ENCODE measurements at regions not wholly inside any gene's neighbourhood (a gene's known extent, or its start where the extent isn't known, plus 50 kb on each side); places are given as distances from the start of the nearest gene placed in this dataset.
"Not testable (repeated sequence)": the region's sequence is repeated elsewhere in the genome, so short reads cannot be mapped to it uniquely, and the experiment has no call there.

DNA sequence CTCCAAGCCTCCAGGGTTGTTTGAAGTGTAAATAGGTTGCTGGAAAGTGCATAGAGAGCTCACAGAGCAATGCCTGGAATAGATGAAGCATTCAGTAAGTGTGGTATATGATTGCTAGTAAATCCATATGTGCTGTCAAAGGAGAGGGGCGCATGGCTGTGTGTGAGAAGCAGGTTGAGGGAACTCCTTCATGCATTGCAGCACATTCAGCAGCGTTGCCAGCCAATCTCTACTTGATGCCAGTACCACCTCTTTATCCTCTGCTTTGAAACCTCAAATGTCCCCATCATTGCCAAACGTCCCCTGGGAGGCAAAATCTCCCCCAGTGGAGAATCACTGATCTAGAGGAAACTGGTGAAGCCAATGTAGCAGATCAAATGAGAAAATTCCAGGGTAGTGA, 82.7 kb upstream of the RALGAPA2 start:
- DNase-seq (ENCODE audit: low spot score) = no peak

- DNase-seq (ENCODE audit: low spot score) = no peak
Observed at GRCh38 chr20:20793591-20793990, 81.1 kb upstream of the RALGAPA2 start.

- DNase-seq (ENCODE audit: low spot score) = no peak
Observed at GRCh38 chr20:20791664-20792568, 79.5 kb upstream of the RALGAPA2 start.

DNA sequence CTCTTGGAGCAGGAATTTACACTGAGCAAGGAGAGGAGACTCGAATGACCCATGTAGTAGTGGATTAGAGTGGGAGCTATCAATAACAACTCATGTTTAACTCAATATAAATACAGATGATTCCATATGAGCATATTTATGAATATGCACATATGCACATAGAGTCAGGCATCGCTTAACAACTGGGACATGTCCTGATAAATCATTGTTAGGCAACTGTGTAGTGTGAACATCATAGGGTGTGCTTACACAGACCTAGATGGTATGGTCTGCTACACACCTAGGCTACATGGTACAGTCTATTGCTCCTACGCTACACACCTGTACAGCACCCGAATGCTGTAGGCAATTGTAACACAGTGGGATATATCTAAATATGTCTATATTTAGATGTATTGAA, 75.9 kb upstream of the RALGAPA2 start:
- no peak for DNase-seq (ENCODE audit: low spot score)

- DNase-seq (ENCODE audit: low spot score) = no peak
Observed at GRCh38 chr20:20786428-20786827, 74.0 kb upstream of the RALGAPA2 start.

DNA sequence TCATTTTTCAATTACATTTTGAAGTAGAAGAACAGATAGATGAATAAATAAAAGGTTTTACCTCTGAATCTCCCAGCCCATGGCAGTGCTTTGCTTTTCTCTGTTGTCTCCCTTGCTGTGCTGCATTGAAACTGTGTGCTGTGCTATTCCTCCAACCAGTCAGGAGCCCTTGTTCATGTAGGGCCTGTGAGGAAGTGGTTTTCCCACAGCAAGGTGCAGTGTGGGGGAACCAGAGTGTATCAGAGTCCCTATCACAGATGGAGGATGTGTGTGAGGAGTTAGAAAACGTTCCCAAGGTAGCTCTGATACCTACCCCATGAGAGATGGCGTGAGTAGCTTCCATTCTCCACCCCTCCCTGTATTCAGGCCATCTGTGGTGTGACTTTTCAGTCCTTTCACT, 72.8 kb upstream of the RALGAPA2 start:
- DNase-seq (ENCODE audit: low spot score) = no peak

DNA sequence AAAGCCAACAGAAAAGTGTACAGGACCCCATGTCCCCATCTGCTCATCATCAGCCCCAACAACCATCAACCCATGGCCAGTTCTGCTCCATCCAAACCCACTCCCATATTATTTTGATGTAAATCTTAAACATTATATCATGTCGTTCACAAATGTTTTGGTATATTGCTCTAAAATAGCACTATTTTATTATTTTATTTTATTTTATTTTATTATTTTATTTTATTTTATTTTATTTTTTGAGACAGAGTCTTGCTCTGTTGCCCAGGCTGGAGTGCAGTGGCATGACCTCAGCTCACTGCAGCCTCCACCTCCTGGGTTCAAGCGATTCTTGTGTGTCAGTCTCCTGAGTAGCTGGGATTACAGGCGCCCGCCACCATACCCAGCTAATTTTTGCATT, 72.0 kb upstream of the RALGAPA2 start:
- not testable (repeated sequence) for DNase-seq (ENCODE audit: low spot score)

- no peak for DNase-seq (ENCODE audit: low spot score)
Observed at GRCh38 chr20:20783450-20783849, 71.0 kb upstream of the RALGAPA2 start.

DNA sequence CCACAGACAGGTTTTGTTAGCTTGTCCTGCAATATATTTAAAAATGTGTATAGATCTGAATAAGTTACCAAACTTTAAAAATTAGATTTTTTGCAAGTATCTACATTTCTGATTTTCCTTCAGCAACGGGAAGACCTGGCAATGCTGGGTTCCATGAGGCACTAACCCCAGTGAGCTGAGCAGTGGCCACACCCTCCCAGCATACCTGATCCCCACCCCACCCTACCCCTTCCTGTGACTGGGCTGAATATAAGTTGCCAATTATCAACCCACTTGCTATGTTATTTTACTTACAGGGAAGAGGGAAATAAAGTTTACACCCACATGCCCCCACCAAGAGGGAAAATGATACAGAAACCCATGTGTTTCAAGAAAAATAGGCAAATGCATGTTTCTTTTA, 70.3 kb upstream of the RALGAPA2 start:
- DNase-seq (ENCODE audit: low spot score) = no peak

DNA sequence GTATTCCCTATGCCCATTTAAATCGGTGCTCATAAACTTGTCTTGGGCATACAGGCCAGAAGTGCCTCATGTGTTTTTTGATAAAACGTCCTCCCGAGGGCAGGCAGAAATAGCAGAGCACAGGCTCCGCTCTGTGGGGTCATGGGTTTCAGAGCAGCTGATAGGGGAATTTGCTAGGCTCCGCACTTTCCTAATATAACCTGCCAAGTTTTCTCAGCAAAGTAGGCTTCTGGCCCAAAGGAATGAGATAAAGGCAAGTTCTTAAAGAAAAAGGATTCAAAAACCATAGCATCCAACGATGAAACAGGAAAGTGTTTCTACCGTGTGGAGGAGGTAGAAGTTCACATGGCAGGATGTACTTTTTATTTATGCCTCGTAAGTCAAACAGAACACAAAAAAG, 69.8 kb upstream of the RALGAPA2 start:
- no peak for DNase-seq (ENCODE audit: low spot score)

GRCh38 chr20:20781029-20781428, 68.6 kb upstream of the RALGAPA2 start:
- no peak for DNase-seq (ENCODE audit: low spot score)

GRCh38 chr20:20780127-20780824, 67.8 kb upstream of the RALGAPA2 start:
- no peak for DNase-seq (ENCODE audit: low spot score)

DNA sequence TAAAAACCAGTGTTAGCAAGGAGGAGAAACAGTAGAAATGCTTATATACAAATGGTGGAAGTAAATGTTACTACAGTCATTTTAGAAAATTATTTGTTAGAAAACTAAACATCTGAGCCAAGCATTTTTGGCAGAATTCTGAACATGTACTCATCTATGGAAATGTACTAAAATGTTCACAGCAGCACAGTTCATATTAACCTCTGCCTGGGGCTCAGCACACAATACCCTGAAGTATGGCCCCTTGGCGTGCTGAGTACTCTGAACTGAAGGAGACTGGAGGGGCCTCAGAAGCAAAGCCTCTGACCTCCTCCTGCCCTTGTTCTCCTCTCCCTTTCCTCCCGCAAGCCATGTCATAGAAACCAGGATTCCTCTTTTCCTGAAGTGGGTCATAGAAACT, 66.2 kb upstream of the RALGAPA2 start:
- DNase-seq (ENCODE audit: low spot score) = no peak

- no peak for DNase-seq (ENCODE audit: low spot score)
Observed at GRCh38 chr20:20772497-20773085, 60.1 kb upstream of the RALGAPA2 start.

DNA sequence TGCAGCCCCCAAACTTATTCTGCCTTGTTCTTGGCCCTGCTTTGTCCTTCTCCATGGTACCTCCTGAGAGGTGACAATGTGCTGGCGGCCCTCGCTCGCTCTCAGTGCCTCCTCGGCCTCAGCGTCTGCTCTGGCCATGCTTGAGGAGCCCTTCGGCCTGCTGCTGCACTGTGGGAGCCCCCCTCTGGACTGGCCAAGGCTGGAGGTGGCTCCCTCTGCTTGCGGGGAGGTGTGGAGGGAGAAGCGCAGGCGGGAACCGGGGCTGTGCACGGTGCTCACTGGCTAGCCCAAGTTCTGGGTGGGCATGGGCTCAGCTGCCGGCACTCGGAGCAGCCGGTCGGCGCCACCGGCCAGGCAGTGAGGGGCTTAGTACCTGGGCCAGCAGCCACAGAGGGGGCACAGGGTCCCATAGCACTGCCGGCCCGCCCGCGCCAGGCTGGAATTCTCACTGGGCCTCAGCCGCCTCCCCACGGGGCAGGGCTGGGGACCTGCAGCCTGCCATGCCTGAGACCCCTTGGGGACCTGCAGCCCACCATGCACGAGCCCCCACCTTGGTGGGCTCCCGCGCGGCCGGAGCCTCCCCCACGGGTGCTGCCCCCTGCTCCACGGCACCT, 55.9 kb upstream of the RALGAPA2 start:
- DNase-seq (ENCODE audit: low spot score) = no peak

GRCh38 chr20:20765696-20766365, 53.4 kb upstream of the RALGAPA2 start:
- no peak for DNase-seq (ENCODE audit: low spot score)

GRCh38 chr20:20763650-20764049, 51.2 kb upstream of the RALGAPA2 start:
- no peak for DNase-seq (ENCODE audit: low spot score)
